Stimulated activated memory B cell treated with anti-CD40 and anti-IgM and Interleukin-4, amounts not matched to agents 10 μg/mL and 1 μg/mL and 100 μg/mL, for 72 hours (primary cell): ENCODE measurements at regions not wholly inside any gene's neighbourhood (a gene's known extent, or its start where the extent isn't known, plus 50 kb on each side); places are given as distances from the start of the nearest gene placed in this dataset.
"Not testable (repeated sequence)": the region's sequence is repeated elsewhere in the genome, so short reads cannot be mapped to it uniquely, and the experiment has no call there.

Source experiments
- ATAC-seq: fragments of 150-1000 bp; cut with Tn5 transposase; 2 replicates; pipeline ENCODE4 v1.10.0; 2021
- H3K27ac Mint-ChIP-seq: one replicate; pipeline ENCODE4 v1.8.0; 2022; ENCODE audit warnings: mild to moderate bottlenecking, mixed read lengths
- H3K27me3 Mint-ChIP-seq: one replicate; pipeline ENCODE4 v1.8.0; 2022; ENCODE audit warnings: mixed read lengths
- H3K36me3 Mint-ChIP-seq: one replicate; pipeline ENCODE4 v1.8.0; 2022; ENCODE audit warnings: mixed read lengths
- H3K4me1 Mint-ChIP-seq: one replicate; pipeline ENCODE4 v1.8.0; 2022; ENCODE audit warnings: mixed read lengths
- H3K4me3 Mint-ChIP-seq: one replicate; pipeline ENCODE4 v1.8.0; 2022; ENCODE audit warnings: mild to moderate bottlenecking, moderate library complexity, mixed read lengths
- H3K9me3 Mint-ChIP-seq: one replicate; pipeline ENCODE4 v1.8.0; 2022; ENCODE audit warnings: mixed read lengths

DNA sequence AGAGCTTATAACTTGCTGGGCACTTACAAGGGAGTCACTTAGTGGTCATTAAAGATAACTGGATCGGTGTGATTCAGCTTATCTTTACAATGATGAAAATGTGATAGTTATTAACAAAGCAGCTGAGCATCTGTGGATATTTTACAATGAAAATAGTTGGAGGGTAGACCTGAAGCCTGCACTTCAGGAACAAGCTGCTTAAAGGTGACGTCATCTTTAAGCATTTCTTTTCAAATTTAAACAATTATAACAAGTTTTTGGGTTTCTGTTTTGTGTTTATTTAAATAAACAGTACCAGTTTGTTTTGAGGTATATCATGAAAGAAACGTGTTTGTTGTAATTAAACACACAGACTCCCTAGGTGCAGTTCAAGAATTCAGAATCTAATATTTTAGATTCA lies 513.9 kb downstream of the ZNF516 start:
- no peak for ATAC-seq
- Mint-ChIP-seq H3K27me3 (no peaks in the 10 kb centered on the region), H3K9me3 (peaks cover 2% of the 10 kb centered on the region), H3K4me1 (no peaks in the 10 kb centered on the region), H3K27ac (no peak overlapping the region), H3K4me3 (no peak overlapping the region), H3K36me3 (no peaks in the 10 kb centered on the region)

DNA sequence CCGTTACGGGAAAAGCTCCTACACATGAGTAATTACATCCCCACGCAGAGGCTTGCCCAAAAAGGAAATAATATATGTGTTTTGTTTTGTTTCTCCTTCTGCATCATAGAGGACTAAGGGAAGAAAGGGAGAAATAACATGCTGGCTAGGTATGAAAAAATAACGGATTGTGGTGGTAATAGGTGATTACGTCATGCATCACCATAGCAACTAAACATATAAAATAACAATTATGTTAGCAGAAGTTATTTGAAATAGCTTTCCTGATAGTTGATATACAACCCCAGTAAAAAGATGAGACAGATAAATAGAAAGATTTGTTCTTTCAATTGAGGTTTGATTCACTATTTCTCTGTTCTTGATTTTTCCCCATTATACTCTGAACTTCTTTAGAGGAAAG lies 518.0 kb downstream of the ZNF516 start:
- Mint-ChIP-seq H3K4me3 (no peak overlapping the region), H3K4me1 (no peaks in the 10 kb centered on the region), H3K9me3 (no peaks in the 10 kb centered on the region), H3K27me3 (no peaks in the 10 kb centered on the region), H3K36me3 (no peaks in the 10 kb centered on the region), H3K27ac (no peak overlapping the region)
- ATAC-seq = no peak

DNA sequence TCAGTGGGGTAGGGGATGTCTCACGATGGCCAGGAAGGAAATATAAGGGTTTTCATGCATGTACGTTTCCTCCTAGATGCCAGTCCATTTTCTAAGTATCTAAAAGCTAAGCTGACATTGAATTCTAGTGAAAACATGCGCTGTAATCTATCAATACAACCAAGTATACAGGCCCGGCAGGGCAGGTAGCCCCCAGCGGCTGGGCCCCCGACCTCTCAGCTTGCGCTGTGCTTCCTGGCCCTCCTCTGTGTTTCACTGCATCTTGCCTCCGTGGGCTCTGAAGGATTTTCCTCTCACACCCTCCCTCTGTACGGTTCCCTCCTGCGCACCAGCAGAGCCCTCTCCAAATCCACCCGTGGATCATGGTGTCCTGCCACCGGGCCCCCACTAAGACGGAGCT lies 524.8 kb downstream of the ZNF516 start:
- no peak for ATAC-seq
- H3K4me1 Mint-ChIP-seq = no peaks in the 10 kb centered on the region
- no peak overlapping the region for H3K27ac Mint-ChIP-seq
- H3K36me3 Mint-ChIP-seq = no peaks in the 10 kb centered on the region
- H3K27me3 Mint-ChIP-seq = no peaks in the 10 kb centered on the region
- H3K9me3 Mint-ChIP-seq = no peaks in the 10 kb centered on the region
- H3K4me3 Mint-ChIP-seq = no peak overlapping the region

DNA sequence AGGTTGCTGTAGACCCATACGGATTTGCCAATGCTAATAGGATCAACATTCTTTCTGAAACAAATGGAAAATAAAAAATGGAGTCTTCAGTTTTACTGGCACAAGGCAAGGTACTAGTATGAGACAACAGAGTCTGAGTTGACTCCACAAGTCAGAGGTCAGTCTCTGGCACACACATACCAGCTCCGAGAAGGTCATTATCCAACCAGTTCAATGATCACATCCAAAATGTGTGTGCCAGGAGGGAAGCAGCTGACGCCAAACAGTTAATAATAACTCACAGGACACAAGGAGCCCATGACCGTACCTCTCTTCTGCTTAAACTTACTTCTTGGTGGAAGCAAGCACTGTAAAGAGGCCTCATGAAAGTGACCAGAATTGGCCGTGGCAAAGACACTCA lies 528.6 kb downstream of the ZNF516 start:
- no peaks in the 10 kb centered on the region for H3K4me1 Mint-ChIP-seq

DNA sequence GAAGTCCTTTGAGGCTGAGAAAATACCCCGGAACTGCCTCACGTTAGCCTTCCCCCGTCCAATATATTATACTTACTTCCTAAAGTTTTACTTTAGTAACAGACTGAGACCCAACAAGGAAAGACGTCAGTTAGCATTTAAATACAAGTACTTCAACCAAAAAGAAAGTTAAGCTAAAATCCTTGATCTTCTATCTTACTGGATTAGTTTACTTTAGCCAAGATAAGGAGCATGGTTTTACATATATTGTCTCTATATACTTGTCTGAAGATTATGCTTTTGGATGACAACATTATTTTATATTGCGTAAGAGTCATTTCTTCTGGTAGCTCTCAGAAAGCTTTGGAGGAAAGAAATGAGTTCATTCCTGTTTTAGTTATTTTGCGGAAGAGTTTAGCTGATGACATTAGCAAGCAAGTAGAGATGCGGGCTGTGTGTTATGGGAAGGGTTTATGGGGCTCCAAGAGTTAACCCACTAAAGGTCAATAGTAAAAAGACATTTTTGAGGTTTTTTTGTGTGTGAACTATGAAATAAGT lies 532.9 kb downstream of the ZNF516 start:
- Mint-ChIP-seq H3K4me1 (no peaks in the 10 kb centered on the region), H3K4me3 (no peak overlapping the region), H3K9me3 (no peaks in the 10 kb centered on the region), H3K27me3 (no peaks in the 10 kb centered on the region), H3K27ac (no peak overlapping the region), H3K36me3 (no peaks in the 10 kb centered on the region)
- no peak for ATAC-seq

More for the DNA sequence above, 528.6 kb downstream of the ZNF516 start:
- Mint-ChIP-seq H3K9me3 (no peaks in the 10 kb centered on the region), H3K27me3 (no peaks in the 10 kb centered on the region), H3K4me3 (no peak overlapping the region), H3K27ac (no peak overlapping the region), H3K36me3 (no peaks in the 10 kb centered on the region)
- no peak for ATAC-seq

DNA sequence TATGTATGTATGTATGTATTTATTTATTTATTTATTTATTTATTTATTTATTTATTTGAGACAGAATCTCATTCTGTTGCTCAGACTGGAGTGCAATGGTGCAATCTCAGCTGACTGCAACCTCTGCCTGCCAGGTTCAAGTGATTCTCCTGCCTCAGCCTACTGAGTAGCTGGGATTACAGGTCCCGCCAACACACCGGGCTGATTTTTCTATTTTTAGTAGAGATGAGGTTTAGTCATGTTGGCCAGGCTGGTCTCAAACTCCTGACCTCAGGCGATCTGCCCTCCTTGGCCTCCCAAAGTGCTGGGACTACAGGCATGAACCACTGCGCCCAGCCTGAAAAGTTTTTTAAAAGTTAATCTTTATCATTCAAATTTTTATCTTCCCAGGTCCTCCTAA lies 532.9 kb upstream of the SMIM21 start:
- not testable (repeated sequence) for ATAC-seq, H3K27me3 Mint-ChIP-seq, H3K9me3 Mint-ChIP-seq, H3K4me3 Mint-ChIP-seq, H3K4me1 Mint-ChIP-seq, H3K36me3 Mint-ChIP-seq, H3K27ac Mint-ChIP-seq

DNA sequence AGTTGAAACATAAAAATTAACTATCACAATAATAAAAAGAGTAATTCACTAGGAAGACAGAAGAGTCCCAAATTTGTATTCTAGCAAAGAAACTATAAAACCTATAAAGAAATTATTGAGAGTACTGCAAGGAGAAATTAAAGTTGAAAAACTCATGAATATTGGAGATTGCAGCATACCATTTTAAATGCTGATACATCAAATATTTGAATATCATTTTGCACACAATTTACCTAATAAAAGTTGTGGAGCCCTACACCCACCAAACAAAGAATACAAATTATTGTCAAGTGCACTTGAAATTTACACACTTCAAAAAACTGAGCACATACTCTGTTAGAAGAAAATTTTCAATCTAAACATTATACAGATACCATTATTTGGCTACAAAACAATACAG lies 531.6 kb upstream of the SMIM21 start:
- Mint-ChIP-seq H3K27ac (no peak overlapping the region), H3K4me3 (no peak overlapping the region), H3K36me3 (no peaks in the 10 kb centered on the region), H3K27me3 (no peaks in the 10 kb centered on the region), H3K4me1 (no peaks in the 10 kb centered on the region), H3K9me3 (peaks cover 4% of the 10 kb centered on the region)
- no peak for ATAC-seq

DNA sequence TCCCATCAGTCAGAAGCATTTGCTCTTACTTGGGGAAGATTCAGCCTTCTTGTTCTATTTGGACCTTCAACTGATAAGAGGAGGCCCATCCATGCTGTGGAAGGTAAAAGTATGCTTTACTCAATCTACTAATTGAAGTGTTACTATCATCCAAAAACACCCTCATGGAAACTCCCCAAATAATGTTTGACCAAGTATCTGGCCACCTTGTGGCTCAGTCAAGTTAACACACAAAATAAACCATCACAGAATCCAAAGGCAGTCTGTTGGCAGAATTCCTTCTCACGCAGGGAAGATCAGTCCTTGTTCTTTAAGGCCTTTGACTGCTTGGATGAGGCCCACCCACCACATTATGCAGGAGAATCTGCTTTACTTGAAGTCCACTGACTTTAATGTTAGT lies 531.2 kb upstream of the SMIM21 start:
- H3K9me3 Mint-ChIP-seq = peaks cover 4% of the 10 kb centered on the region

DNA sequence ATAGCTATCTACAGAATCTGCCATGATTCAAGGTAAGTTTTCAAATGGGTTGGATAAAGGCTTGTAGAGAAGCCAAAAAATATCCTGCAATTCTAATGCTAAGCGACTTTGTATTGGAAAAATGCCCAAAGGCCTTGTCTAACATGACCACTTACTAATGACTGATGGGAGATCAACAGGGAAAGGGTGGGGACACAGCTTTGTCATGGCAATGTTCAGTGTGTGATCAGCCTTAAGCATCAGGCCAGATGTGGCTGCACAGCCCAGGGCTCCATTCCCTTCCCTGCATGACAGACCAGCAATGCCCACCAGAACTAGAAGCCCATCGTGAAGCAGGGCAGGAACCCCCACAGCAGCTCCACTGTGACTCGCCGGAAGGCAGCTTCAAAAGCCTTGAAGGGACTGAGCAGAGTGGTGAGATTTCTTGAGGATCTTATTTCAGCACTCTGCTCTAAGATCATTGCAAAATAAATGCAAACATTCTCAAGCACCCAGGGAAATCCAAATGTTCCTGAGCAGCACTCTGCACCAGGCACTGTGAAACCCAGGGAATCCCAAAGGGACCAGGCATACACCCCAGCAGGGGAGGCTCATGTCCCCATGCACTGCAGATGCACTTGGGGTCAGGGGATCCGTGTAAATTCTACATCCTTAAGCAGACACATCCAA lies 517.9 kb upstream of the SMIM21 start:
- Mint-ChIP-seq H3K4me1 (no peaks in the 10 kb centered on the region), H3K9me3 (peaks cover 17% of the 10 kb centered on the region), H3K27ac (no peak overlapping the region), H3K36me3 (no peaks in the 10 kb centered on the region), H3K27me3 (no peaks in the 10 kb centered on the region), H3K4me3 (no peak overlapping the region)
- peak; percentile 24 for ATAC-seq

More for the DNA sequence above, 531.2 kb upstream of the SMIM21 start:
- no peaks in the 10 kb centered on the region for H3K4me1 Mint-ChIP-seq
- ATAC-seq = no peak
- no peak overlapping the region for H3K4me3 Mint-ChIP-seq
- no peak overlapping the region for H3K27ac Mint-ChIP-seq
- no peaks in the 10 kb centered on the region for H3K27me3 Mint-ChIP-seq
- H3K36me3 Mint-ChIP-seq = no peaks in the 10 kb centered on the region

DNA sequence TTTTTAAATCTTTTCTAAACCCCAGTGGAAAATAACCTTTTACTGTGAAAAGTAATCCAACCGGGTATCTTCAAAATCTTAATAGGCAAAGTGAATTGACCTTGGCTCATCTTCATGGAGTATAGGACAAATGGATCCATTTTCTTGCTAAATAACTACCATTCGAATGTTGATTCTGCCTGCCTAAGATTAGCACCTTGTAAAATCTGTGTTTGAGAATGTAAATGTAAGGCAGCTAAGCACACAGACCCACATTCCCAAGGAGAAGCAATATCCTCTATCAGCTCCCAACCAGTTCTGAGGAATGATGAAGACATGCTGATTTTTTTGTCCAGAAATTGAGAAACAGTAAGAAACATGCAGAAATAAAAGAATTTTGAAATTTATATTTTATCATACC lies 509.8 kb upstream of the SMIM21 start:
- H3K4me3 Mint-ChIP-seq = no peak overlapping the region
- H3K4me1 Mint-ChIP-seq = no peaks in the 10 kb centered on the region
- H3K27ac Mint-ChIP-seq = no peak overlapping the region
- H3K27me3 Mint-ChIP-seq = no peaks in the 10 kb centered on the region
- no peak for ATAC-seq
- peaks cover 4% of the 10 kb centered on the region for H3K9me3 Mint-ChIP-seq
- no peaks in the 10 kb centered on the region for H3K36me3 Mint-ChIP-seq

DNA sequence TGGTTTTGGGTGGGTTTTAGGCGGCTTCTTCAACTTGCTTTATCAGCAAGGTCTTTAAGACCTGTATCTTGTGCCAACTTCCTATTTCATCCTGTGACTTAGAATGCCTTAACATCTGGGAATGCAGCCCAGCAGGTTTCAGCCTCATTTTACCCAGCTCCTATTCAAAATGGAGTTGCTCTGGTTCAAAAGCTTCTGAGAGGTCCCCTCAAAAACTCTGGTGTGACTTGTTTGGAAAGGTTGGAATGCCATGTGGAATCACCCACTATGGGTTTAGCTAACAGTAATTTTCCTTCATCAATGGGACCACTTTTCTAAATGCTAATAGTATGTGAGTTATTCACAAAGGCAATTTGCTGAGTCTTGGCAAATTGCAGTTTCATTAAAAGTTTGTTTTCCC lies 509.4 kb upstream of the SMIM21 start:
- no peaks in the 10 kb centered on the region for H3K36me3 Mint-ChIP-seq

DNA sequence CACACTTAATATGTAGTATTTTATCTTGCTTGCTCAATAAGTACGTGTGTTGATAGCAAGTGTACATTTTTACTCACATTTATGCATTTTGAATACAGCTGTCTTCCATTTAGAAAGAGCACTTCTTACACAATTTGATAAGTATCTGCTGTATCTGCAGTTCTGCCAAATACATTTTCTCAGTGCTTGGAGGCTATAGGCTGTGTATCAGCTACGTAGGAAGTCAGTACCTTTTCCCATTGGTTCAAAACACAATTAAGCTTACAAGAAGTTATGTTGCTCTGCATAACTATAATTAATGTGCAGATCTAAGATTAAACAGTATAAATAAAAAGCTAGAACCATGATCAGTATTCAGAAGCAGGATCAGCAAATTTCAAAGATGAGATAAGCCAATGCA lies 503.6 kb upstream of the SMIM21 start:
- H3K4me3 Mint-ChIP-seq = no peak overlapping the region
- H3K9me3 Mint-ChIP-seq = no peaks in the 10 kb centered on the region
- ATAC-seq = no peak
- H3K27me3 Mint-ChIP-seq = no peaks in the 10 kb centered on the region
- H3K27ac Mint-ChIP-seq = no peak overlapping the region
- no peaks in the 10 kb centered on the region for H3K4me1 Mint-ChIP-seq
- H3K36me3 Mint-ChIP-seq = no peaks in the 10 kb centered on the region

More for the DNA sequence above, 509.4 kb upstream of the SMIM21 start:
- no peaks in the 10 kb centered on the region for H3K4me1 Mint-ChIP-seq
- no peaks in the 10 kb centered on the region for H3K27me3 Mint-ChIP-seq
- no peak for ATAC-seq
- no peak overlapping the region for H3K27ac Mint-ChIP-seq
- H3K9me3 Mint-ChIP-seq = peaks cover 3% of the 10 kb centered on the region
- no peak overlapping the region for H3K4me3 Mint-ChIP-seq

DNA sequence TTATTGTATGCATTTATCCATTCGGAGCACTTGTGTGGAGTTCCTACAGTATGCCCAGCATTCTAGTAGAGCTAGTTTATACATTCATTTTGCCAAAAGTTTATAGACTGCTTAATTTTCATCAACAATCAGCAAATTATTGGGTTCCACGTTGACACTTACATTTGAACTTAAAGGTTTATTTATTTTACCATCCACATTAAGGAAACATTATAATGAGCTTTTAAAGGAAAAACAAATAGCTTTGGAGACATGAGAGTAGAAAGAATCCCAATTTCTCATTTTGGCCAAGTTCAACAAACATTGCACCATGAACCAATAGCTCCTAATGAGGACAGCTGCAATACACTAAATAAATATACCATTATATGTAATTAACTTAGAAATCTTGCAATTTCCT lies 501.2 kb upstream of the SMIM21 start:
- ATAC-seq = no peak
- Mint-ChIP-seq H3K36me3 (no peaks in the 10 kb centered on the region), H3K4me3 (no peak overlapping the region), H3K9me3 (no peaks in the 10 kb centered on the region), H3K4me1 (no peaks in the 10 kb centered on the region), H3K27ac (no peak overlapping the region), H3K27me3 (no peaks in the 10 kb centered on the region)

DNA sequence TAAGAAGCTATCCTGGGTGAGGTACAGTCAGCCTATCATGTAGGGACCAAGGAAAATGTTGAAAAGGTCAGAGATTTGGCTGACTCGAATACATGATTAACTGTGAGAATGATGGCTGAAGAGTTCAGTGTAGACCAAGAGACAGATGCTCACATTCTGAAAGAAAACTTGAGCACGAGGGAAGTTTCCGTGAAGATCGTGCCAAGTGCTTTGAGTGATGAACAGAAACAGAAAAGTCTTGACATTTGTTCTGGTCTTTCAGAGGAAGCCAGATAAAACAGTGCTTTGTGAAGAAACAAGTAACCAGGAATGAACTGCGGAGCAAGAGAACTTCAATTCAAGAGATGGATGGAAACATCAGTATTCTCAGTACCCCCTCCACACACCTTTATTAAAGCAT lies 500.3 kb upstream of the SMIM21 start:
- Mint-ChIP-seq H3K4me1 (no peaks in the 10 kb centered on the region), H3K27ac (no peak overlapping the region), H3K4me3 (no peak overlapping the region), H3K27me3 (no peaks in the 10 kb centered on the region), H3K36me3 (no peaks in the 10 kb centered on the region), H3K9me3 (no peaks in the 10 kb centered on the region)
- no peak for ATAC-seq

DNA sequence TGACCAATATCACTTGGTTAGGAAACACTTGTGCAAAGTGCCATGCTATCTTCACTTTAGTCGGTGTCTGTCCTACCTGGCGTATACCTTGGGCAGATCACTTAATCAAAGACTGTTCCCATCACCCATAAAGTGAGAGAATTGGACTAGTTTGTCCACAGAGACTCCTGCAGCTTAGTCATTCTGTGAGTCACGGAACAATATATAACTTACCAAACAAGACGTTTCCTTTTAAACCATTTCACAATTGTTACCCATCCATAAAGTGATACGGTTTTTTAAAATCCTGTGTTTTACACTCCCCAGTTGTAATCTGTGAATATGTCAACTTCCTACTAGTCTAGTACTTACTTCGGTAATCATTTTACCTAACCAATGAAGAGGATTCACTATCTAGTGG lies 499.3 kb upstream of the SMIM21 start:
- Mint-ChIP-seq H3K4me1 (no peaks in the 10 kb centered on the region), H3K36me3 (no peaks in the 10 kb centered on the region), H3K9me3 (no peaks in the 10 kb centered on the region), H3K4me3 (no peak overlapping the region), H3K27ac (no peak overlapping the region), H3K27me3 (no peaks in the 10 kb centered on the region)
- no peak for ATAC-seq

DNA sequence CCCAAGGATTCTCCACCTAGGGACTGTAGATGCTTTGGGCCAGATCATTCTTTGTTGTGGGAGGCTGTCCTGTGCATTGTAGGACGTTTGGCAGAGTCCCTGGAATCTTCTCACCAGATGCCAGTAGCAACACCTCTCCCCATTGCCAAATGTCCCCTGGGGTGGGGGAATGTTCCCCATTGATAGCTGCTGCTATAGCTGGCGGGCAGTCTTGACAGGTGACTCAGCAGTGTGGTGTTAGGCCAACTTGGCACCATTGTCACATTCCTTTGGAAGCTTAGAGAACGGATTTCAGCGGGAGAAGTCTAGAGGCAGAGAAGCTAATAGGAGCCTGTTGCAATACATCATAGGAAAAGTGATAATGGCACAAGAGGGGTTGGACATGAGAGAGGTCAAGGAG lies 495.7 kb upstream of the SMIM21 start:
- Mint-ChIP-seq H3K27me3 (peaks cover under 1% of the 10 kb centered on the region), H3K27ac (no peak overlapping the region), H3K36me3 (no peaks in the 10 kb centered on the region), H3K4me1 (no peaks in the 10 kb centered on the region), H3K9me3 (no peaks in the 10 kb centered on the region), H3K4me3 (no peak overlapping the region)
- ATAC-seq = peak; percentile 11

DNA sequence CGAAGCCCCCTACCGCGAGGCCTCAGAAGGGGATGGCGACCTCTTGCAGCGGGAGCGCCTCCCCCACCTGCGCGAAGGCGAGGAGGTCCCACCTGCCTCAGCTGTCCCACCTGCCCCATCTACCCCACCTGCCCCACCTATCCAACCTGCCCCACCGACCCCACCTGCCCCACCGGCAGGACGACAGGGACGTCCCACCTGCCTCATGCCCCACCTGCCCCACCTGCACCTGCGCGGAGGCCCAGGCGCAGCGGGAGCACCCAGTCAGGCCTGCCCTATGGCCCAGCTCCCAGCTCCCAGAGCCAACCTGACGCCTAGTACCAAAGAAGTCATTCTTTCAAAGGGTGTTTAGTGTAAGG lies 489.1 kb upstream of the SMIM21 start:
- ATAC-seq = peak; percentile 3
- no peaks in the 10 kb centered on the region for H3K9me3 Mint-ChIP-seq
- H3K4me1 Mint-ChIP-seq = no peaks in the 10 kb centered on the region
- no peak overlapping the region for H3K4me3 Mint-ChIP-seq
- peaks cover 14% of the 10 kb centered on the region for H3K27me3 Mint-ChIP-seq
- no peaks in the 10 kb centered on the region for H3K36me3 Mint-ChIP-seq
- no peak overlapping the region for H3K27ac Mint-ChIP-seq
